OCI-M1 (cell line): ENCODE measurements at regions not wholly inside any gene's neighbourhood (a gene's known extent, or its start where the extent isn't known, plus 50 kb on each side); places are given as distances from the start of the nearest gene placed in this dataset.
"Not testable (repeated sequence)": the region's sequence is repeated elsewhere in the genome, so short reads cannot be mapped to it uniquely, and the experiment has no call there.

Experiments used
- DNase-seq: peaks from one replicate; lab custom pipeline; 2025; lab: John Stamatoyannopoulos, UW

DNA sequence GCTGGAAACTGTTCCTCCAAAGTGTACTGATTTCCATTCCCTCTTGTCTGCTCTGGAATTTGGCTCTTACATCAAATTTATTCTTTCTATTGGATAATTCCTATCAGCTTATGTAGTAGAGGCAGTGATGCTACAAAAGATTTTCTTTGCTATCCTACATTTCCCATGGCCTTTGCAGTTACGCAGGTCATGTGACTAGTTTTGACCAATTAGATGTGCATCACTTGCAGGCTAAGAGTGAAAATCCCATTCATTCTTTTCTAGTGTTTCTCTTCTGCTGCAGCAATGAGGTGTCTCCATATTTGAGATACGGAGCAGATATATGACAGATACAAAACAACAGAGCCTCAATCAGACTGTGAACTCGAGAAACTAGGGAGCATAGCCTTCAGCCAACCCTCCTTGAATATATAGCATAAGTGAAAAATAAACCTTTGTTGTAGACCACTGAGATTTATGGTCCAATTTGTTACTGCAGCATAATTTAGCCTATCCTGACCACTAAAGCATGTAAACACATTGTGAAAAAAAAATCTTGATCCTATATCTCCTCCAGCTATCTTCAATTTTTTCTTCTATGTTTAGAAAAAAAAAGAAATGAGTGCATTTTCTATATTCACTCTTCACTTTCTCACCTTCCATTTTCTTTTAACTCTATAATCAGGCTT lies 102.0 kb downstream of the HNMT start:
- no peak for DNase-seq

GRCh38 chr2:138066841-138067240 lies 102.6 kb downstream of the HNMT start:
- no peak for DNase-seq

DNA sequence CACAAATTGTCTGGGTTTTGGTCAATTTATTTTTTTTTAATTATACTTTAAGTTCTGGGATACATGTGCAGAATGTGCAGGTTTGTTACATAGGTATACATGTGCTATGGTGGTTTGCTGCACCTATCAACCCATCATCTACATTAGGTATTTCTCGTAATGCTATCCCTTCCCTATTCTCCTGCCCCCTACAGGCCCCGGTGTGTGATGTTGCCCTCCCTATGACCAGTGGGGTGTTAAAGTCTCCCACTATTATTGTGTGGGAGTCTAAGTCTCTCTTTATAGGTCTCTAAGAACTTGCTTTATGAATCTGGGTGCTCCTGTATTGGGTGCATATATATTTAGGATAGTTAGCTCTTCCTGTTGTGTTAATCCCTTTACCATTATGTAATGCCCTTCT lies 104.4 kb downstream of the HNMT start:
- DNase-seq, result not testable (repeated sequence)

DNA sequence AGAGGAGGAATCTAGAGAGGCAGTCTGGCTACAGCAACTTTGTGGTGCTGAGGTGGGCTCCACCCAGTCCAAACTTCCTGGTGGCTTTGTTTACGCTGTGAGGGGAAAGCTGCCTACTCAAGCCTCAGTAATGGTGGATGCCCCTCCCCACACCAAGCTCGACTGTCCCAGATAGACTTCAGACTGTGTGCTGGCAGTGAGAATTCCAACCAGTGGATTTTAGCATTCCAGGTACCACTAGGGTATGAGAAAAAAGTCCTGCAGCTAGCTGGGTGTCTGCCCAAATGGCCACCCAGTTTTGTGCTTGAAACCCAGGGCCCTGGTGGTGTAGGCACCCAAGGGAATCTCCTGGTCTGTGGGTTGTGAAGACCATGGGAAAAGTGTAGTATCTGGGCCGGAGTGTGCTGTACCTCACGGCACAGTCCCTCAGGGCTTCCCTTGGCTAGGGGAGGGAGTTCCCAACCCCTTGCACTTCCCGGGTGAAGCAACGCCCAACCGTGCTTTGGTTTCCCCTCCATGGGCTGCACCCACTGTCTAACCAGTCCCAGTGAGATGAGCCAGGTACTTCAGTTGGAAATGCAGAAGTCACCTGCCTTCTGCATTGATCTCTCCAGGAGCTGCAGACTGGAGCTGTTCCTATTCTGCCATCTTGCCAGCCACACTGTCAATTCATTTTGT lies 106.9 kb downstream of the HNMT start:
- not testable (repeated sequence) for DNase-seq

GRCh38 chr2:138071720-138072719 lies 107.7 kb downstream of the HNMT start:
- DNase-seq, result no peak

DNA sequence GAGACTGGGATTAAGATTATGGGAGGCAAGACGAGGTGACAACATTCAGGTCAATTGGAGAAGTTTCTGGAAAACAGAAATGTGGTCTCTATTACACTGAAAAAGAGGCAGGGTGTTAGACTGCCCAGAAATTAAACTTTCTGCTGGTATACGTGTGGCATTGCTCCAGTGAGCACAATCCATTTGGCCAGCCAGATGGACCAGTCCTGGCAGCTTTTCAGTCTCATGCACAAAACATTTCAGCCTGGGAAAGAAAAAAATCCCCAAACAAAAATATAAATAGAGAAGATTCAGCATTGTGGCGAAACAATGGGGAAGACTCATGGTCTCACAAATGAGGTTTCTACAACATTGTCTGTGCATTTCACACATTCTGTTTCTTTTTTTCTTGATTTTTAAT lies 113.9 kb downstream of the HNMT start:
- no peak for DNase-seq

DNA sequence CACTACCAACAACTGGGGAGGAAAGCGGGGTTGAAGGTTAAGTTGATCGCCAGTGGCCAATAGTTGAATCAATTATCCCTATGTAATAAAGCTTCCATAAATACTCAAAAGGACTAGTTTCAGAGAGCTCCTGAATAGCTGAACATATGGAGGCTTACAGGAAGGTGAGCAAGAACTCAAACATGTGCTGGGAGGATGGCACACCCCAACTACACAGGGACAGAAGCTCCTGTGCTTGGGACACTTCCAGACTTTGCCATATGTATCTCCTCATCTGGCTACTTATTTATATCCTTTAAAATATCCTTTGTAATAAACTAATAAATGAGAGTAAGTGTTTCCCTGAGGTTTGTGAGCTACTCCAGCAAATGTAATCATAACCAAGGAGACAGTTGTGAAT lies 115.7 kb downstream of the HNMT start:
- no peak for DNase-seq

DNA sequence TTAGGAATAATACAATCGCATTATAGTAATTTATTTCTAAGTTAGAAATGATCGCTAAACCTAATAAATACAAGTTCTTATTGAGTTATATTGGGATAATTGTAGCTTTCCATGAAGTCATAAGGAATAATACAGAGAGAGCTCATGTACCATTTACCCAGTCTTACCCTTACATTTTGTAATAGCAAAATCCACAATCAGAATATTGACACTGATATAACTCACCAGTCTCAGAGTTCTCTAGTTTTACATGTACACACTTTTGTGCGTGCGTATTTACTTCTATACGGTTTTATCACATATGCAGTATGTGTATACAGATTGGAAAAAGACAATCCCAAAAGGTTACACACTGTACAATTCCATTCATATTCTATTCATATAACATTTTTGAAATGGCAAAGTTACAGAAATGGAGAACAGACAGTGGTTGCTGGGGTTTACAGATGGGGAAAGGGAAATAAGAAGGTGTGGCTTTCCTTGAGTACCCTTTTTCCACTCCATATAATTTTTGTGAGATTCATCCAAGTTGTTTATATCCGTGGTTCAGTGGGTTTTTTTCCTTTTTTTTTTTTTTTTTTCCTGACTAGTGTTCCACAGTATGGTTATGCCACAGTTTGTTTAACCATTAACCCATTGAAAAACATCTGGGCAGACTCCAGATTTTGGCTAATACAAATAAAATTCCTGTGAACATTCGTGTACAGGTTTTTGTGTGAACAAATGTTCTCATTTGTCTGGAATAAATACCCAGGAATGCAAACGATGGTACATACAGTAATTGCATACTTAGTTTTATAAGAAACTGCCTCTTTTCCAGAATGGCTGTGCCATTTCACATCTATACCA lies 117.2 kb downstream of the HNMT start:
- DNase-seq, result no peak

- DNase-seq, result no peak
Observed at GRCh38 chr2:138084206-138084605, 119.9 kb downstream of the HNMT start.

DNA sequence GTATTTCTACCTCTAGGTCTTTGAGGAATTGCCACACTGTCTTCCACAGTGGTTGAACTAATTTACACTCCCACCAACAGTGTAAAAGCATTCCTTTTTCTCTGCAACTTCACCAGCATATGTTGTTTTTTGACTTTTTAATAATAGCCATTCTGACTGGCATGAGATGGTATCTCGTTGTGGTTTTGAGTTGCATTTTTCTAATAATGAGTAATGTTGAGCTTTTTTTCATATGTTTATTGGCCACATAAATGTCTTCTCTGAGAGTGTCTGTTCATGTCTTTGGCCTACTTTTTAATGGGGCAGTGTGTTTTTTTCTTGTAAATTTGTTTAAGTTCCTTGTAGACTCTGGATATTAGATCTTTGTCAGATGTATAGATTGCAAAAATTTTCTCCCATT lies 121.2 kb downstream of the HNMT start:
- not testable (repeated sequence) for DNase-seq

DNA sequence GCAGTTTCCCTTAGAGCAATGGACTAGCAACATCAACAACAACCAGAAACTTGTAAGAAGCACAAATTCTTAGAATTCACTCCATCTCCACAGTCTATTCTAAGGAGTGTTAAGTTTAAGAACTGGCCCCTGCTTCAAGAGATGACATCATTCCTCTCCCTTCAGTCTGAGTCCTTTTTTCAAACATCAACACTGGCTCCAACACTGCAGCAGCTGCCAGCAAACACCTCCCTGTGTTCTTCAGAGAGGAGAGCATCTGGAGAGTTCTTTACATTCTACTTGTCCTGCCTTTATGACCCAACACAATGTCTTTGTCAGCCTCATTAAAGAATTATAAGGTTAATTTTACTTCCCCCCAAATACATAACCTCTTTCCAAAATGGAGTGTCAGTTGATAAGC lies 122.3 kb downstream of the HNMT start:
- no peak for DNase-seq

DNA sequence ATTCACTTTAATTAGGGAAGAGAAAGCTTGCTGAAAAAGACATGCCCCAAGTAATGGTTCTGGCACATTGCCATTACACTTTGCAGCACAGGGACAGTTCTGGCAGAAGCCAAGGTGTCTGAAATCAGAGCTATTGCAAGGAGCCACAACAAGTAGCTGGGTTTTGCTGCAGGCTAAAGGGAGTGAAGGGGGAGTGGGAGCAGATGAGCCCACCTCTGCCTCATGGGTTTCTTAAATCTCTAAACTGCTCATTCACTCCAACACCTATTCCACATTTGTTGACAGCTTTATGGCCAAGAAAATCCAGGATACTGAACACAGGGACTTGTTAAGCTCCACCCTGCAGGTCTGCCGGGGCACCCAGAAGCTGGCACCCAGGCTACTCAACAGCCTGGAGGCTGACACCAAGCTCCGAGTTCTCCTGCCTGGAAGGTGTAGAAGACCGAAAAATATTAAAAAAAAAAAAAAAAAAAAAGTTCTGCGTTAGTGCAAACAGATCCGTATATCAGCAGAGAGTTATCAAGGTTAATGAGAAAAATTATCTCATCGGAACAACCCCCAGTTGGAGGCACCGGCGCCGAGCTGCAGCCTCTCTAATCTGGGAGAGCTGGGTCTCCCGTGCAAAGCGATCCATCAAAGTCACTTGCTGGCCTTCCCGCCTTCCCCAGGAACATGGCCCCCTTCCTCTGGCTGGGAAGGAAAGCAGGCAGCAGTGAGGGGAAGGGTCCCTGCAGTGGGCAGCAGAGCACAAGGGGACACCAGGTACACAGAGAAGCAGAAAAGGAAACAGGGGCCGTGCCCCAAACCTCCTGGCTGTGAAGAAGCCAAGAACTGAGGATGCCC lies 123.7 kb downstream of the HNMT start:
- DNase-seq, result peak; percentile 3

GRCh38 chr2:138090330-138090729 lies 126.1 kb downstream of the HNMT start:
- peak; percentile 70 for DNase-seq

DNA sequence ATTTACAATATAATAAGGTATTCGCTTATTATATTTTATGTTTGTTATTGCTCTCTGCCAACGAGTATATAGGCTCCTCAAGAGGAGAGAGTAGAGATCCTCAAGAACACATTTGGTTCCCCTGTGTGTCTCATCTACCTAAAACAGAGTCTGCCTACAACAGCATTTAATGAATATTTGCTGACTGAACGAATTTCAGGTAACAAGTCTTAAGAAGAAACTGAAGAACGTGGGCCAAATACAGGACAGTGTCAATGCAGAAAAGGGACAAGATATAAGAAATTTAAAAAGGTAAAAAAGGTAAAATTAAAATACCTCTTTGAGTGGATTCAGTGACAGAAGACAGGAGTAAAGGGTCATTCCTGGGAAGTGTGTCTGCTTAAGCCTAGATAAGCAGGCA lies 129.2 kb downstream of the HNMT start:
- DNase-seq, result no peak

- no peak for DNase-seq
Observed at GRCh38 chr2:138094031-138094430, 129.8 kb downstream of the HNMT start.

DNA sequence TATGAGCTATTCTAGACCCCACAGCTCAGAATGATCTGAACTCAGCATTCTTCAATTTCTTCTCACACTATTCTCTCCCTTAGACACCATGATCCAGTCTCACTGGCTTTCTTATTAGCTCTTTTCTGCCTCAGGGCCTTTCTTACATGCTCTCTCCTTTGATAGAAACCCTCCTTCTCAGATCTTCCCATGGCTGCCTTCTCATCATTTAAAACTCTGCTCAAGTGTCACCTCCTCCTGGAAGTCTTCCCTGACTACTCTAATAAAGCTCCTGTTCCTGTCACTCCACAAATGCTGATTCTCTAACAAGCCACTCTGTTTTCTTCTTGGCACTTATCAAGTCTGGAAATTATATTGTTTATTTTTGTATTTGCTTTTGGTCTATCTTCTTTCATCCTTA lies 131.1 kb downstream of the HNMT start:
- DNase-seq, result no peak

- DNase-seq, result not testable (repeated sequence)
Observed at GRCh38 chr2:138099288-138099687, 135.0 kb downstream of the HNMT start.

- DNase-seq, result no peak
Observed at GRCh38 chr2:138101718-138102117, 137.4 kb downstream of the HNMT start.

DNA sequence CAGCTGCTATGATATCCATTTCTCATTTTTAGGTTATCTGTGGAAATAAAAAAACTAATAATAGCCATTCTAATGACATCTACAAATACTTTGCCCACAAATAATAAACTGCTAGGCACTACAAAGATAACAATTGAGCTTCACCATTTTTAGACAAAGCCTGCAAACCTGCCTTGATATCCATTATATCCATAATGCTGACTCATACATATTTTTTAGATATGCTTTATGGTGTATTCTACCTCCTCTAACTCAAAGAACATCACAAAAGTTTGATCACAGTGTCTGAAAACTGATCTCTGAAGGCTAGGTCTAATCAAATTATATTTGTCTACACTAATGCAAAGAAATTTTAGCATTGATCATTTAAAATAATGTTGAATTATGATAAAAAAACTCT lies 138.4 kb downstream of the HNMT start:
- no peak for DNase-seq

DNA sequence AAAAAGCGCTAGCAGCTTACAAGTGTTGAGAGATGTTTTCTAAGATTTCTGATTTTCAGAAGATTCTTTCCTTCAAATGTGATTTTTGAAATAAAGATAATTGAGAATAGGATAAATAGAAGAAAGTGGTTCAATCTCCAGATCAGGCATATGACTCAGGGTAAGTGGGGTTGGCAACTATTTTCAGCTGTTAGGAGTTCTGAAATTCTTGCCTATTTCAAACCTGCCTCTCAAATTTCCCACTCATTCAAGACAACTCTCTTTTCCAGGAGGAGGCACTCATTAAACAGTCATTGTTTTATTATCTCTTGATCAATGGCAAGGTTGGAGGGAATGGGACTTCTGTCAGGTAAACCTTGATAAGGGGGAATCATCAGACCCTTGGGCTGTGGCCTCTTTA lies 138.9 kb downstream of the HNMT start:
- DNase-seq, result no peak

DNA sequence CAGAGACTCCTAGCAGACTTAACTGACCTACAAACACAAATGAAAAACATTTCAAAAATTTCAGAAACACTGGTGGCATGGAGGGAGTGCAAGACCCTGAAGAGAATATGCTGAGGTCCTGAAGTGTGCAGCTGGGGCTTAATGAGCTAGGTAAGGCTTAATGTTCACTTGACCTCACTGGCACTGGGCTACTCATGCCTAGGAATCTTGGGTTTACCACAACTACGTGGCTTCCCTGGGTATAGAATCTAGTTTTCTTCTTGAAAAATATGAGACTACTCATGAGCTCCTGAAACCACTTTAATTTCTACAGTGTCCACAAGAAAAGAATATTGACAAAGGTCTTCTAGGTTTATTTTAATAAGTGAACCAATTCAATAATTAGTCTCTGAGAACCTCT lies 139.8 kb downstream of the HNMT start:
- no peak for DNase-seq
